Upper lobe of right lung (tissue), 1 donor: ENCODE measurements at regions not wholly inside any gene's neighbourhood (a gene's known extent, or its start where the extent isn't known, plus 50 kb on each side); places are given as distances from the start of the nearest gene placed in this dataset.

ENCODE experiments used
- ATAC-seq: fragments of 200-7000 bp; cut with Tn5 transposase; one replicate; pipeline ENCODE4 v1.9.1; 2020; ENCODE audit warnings: mild to moderate bottlenecking, moderate library complexity
- DNase-seq: peaks from one replicate; pipeline ENCODE4 v3.0.0-alpha.2; 2020
- H3K27ac ChIP-seq: fragments of 200-600 bp; one replicate; pipeline ENCODE4 v1.8.0; 2022
- H3K27me3 ChIP-seq: fragments of 200-600 bp; one replicate; pipeline ENCODE4 v1.8.0; 2022; ENCODE audit warnings: mild to moderate bottlenecking
- H3K36me3 ChIP-seq: fragments of 200-600 bp; one replicate; pipeline ENCODE4 v1.8.0; 2022
- H3K4me1 ChIP-seq: fragments of 200-600 bp; one replicate; pipeline ENCODE4 v1.8.0; 2022
- H3K4me3 ChIP-seq: fragments of 200-600 bp; one replicate; pipeline ENCODE4 v1.8.0; 2022; ENCODE audit warnings: mild to moderate bottlenecking
- H3K9me3 ChIP-seq: fragments of 200-600 bp; one replicate; pipeline ENCODE4 v1.8.0; 2022
- intact Hi-C: fragments of 100-400 bp; cut with DNase I; formaldehyde crosslinking; loops from one replicate; pipeline ENCODE4 v1.11.0; 2022
- TF ChIP-seq, protein P1 (sequence below): fragments of 200-600 bp; IDR thresholded peaks from one replicate; pipeline ENCODE4 v1.8.0; 2022; ENCODE audit warnings: antibody characterized with exemption
- donor health status: DM: no; HTN: yes; CAD: no; lungs with severe emphysema.

DNA sequence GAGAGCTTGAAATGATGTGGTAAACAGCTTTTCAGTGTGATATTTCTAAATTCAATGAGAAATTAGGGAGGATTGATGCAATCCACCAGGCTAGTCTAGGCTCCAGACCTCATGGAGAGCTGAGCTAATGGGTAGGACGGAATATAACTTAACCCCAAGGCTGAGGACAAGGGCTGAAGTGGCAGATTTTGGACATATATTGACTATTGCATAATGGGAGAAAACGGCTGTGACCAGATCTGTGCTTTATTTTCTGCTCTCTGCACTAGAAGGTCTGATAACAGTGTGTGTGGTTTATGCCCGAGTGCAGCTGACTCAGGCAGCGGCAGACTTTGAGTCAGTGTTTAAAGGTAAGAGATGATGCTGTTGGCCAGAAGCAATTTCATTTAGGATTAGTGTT, 70.6 kb downstream of the ACTBL2 start:
- Histone ChIP-seq H3K4me3 (no peak overlapping the region), H3K27ac (no peak overlapping the region), H3K27me3 (no peaks in the 10 kb centered on the region), H3K9me3 (no peaks in the 10 kb centered on the region), H3K4me1 (peaks cover 25% of the 10 kb centered on the region), H3K36me3 (no peaks in the 10 kb centered on the region)
- TF ChIP-seq, protein P1, sequence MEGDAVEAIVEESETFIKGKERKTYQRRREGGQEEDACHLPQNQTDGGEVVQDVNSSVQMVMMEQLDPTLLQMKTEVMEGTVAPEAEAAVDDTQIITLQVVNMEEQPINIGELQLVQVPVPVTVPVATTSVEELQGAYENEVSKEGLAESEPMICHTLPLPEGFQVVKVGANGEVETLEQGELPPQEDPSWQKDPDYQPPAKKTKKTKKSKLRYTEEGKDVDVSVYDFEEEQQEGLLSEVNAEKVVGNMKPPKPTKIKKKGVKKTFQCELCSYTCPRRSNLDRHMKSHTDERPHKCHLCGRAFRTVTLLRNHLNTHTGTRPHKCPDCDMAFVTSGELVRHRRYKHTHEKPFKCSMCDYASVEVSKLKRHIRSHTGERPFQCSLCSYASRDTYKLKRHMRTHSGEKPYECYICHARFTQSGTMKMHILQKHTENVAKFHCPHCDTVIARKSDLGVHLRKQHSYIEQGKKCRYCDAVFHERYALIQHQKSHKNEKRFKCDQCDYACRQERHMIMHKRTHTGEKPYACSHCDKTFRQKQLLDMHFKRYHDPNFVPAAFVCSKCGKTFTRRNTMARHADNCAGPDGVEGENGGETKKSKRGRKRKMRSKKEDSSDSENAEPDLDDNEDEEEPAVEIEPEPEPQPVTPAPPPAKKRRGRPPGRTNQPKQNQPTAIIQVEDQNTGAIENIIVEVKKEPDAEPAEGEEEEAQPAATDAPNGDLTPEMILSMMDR = no peak
- intact Hi-C loops = no loop called here
- DNase-seq (no peak), ATAC-seq (peak; percentile 59)

DNA sequence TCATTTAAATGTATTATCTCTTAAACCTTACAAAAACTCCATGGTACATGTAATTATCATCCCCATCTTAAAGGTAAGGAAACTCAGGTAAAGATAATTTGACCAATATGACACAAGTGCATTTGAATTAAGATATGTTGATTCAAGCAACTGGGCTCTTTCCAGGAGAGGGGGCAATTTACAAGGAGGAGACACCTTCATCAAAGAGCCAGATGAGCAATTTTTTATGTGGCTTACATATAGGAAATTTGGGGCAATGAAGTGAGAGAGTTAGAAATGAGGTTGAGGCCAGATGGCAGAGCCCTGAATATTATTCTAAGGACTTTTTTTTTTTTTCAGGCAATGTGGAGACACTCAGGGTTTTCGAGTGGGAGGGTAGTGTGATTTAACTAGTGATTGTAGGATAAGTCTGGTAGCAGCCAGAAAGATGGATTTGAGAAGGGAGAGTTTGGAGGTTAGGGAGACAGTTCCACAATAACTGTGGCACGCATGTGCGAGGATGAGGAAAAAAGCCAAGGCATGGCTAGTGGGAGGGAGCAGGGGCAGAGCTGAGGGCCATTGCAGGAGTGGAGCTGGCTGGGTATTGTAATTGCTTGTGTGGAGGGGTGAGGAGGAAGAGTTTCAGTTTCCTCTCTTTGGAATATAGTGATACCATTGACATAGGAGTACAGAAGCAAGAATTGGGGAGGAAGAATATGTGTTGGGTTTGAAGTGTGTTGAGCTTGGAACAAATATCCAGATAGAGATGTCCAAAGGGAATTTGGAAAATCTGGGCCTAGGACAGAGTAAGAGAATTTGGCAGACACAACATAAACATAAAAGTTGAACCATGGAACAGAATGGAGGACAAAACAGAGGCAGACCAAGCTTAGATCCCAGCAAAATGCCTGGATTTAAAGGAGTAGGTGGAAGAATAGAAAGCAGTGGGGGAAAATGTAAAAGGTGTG, 72.0 kb downstream of the ACTBL2 start:
- Histone ChIP-seq H3K4me3 (no peak overlapping the region), H3K4me1 (peaks cover 29% of the 10 kb centered on the region), H3K36me3 (no peaks in the 10 kb centered on the region), H3K27me3 (no peaks in the 10 kb centered on the region), H3K27ac (no peak overlapping the region), H3K9me3 (no peaks in the 10 kb centered on the region)
- TF ChIP-seq, protein P1 = no peak
- DNase-seq = no peak
- intact Hi-C loops = no loop called here
- no peak for ATAC-seq

DNA sequence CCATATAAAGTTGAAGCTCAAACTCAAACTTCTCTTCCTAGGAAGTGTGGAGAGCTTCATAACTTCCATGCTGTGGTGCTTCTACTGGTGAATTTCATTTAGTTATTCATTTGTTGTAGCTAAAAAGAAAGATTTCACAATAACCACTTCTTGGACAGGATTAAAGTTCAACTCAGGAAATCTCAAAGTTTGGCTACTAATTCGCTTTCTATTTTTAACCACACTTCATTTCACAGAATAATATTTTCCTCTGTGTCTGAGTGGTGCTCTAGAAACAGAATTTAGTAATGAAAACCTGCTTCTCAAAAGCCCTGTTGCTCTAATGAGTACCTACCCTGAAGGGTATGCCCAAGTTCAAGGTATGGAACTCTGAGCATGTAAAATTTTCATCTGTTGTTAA, 73.9 kb downstream of the ACTBL2 start:
- no peak for DNase-seq
- Histone ChIP-seq H3K27me3 (no peaks in the 10 kb centered on the region), H3K36me3 (no peaks in the 10 kb centered on the region), H3K4me3 (no peak overlapping the region), H3K4me1 (peaks cover 34% of the 10 kb centered on the region), H3K9me3 (no peaks in the 10 kb centered on the region), H3K27ac (no peak overlapping the region)
- TF ChIP-seq, protein P1 = no peak
- intact Hi-C loops = no loop called here
- ATAC-seq = peak; percentile 62

DNA sequence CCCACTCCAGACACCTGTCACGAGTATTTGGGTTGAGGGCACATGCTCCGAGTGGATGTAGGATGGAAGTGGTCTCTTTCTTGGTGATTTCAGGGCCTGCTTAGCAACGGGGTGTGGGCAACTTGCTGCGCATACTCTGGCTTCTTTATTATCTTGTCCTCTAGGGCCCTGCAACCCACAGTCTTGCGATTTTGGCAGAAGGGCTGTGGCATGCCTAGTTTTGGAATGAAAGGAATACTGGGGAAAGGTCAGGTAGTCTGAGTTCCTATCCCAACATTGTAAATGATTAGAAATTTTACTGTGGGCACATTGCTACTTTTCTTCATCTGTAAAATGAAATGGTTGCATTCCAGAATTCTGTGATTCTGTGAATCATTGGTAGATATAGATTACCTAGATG, 74.3 kb downstream of the ACTBL2 start:
- intact Hi-C loops = no loop called here
- H3K4me3 ChIP-seq = no peak overlapping the region
- H3K36me3 ChIP-seq = no peaks in the 10 kb centered on the region
- H3K27ac ChIP-seq = no peak overlapping the region
- TF ChIP-seq, protein P1 = no peak
- H3K27me3 ChIP-seq = no peaks in the 10 kb centered on the region
- no peak for ATAC-seq
- DNase-seq = no peak
- peaks cover 34% of the 10 kb centered on the region for H3K4me1 ChIP-seq
- H3K9me3 ChIP-seq = no peaks in the 10 kb centered on the region

GRCh38 chr5:57407391-57407790, 75.2 kb downstream of the ACTBL2 start:
- no peak overlapping the region for H3K27ac ChIP-seq
- peaks cover 31% of the 10 kb centered on the region for H3K4me1 ChIP-seq
- TF ChIP-seq, protein P1 = no peak
- DNase-seq (no peak), ATAC-seq (no peak)
- intact Hi-C loops = no loop called here
- H3K4me3 ChIP-seq = no peak overlapping the region
- no peaks in the 10 kb centered on the region for H3K36me3 ChIP-seq
- no peaks in the 10 kb centered on the region for H3K9me3 ChIP-seq
- no peaks in the 10 kb centered on the region for H3K27me3 ChIP-seq
